ENCODE measurements at regions not wholly inside any gene's neighbourhood (a gene's known extent, or its start where the extent isn't known, plus 50 kb on each side); places are given as distances from the start of the nearest gene placed in this dataset.
A peak's percentile ranks its signal among the peaks of the same experiment; 100 is the strongest.
"Not testable (repeated sequence)": the region's sequence is repeated elsewhere in the genome, so short reads cannot be mapped to it uniquely, and the experiment has no call there.

GRCh38 chr11:70595452-70595851 is 197.1 kb downstream of the CTTN start:
- no peak for DNase-seq

- no peak for DNase-seq
These were observed 197.8 kb downstream of the CTTN start for GRCh38 chr11:70596091-70596490.

DNA sequence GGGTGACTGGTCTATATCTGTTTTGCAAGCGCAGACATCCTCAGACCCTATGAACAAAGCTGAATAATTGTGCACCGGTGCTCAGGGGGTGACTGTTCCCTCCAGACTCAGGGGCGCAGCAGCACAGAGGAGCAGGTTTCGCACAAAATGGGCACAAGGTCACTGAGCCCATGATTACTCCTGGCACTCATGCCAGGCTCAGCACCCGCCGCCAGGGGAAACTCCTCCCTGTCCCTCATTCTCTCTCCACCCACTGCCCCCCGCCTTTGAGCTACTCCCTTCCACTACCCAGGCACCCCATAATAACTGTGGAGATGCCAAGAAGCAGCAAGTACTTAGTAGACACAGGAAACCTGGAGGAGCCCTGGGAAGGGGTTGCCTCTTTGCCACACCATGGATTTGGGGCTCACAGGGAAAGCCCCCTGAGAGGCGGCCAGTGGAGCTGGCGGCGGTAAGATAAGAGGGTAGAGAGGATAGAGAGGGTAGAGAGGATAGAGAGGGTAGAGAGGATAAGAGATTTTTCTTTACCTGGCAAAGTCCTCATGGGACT is 198.8 kb downstream of the CTTN start:
- DNase-seq, result no peak

GRCh38 chr11:70597751-70598625 is 199.7 kb downstream of the CTTN start:
- DNase-seq, result no peak

DNA sequence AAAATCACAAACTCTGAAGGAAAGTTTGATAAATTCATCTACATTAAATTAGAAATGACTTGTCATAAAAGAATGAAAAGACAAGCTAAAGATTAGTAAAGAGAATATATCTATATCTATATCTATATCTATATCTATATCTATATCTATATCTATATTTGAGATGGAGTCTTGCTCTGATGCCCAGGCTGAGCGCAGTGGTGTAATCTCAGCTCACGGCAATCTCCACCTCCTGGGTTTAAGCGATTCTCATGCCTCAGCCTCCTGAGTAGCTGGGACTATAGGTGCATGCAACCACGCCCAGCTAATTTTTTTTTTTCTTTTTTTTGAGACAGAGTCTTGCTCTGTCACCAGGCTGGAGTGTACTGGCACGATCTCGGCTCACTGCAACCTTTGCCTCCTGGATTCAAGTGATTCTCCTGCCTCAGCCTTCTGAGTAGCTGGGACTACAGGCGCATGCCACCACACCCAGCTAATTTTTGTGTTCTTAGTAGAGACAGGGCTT is 202.6 kb downstream of the CTTN start:
- DNase-seq, result not testable (repeated sequence)

- no peak for DNase-seq
These were observed 203.7 kb downstream of the CTTN start for GRCh38 chr11:70601861-70602538.

DNA sequence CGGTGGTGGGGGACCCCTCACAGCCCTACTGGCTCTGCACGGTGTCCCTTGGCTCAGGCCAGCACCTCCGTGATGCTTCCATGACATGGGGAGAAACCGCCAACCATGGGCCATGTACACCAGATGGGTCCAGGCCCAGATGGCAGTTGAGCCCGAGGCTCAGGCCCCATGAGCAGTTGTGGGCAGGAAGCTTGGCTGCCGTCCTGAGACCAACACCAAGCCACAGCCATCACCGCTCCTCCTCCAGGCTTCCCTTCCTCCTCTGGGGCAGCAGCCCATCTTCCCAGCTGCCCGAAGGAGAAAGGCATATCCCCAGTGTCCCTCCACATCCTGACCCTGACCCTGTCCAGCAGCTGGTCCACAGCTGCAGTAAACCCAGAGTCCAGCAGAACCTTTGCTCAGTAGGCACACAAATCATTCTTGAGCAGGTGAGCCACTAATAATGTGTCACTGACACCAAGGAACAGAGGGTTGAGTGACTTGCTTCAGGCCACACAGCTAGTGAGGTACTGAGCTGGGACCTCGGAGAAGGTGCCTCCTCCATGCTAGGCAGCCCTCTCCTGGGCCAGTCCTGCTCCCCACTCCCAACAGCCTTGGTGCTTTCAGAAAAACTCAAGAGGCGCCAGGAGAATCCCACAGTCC is 204.9 kb downstream of the CTTN start:
- no peak for DNase-seq

DNA sequence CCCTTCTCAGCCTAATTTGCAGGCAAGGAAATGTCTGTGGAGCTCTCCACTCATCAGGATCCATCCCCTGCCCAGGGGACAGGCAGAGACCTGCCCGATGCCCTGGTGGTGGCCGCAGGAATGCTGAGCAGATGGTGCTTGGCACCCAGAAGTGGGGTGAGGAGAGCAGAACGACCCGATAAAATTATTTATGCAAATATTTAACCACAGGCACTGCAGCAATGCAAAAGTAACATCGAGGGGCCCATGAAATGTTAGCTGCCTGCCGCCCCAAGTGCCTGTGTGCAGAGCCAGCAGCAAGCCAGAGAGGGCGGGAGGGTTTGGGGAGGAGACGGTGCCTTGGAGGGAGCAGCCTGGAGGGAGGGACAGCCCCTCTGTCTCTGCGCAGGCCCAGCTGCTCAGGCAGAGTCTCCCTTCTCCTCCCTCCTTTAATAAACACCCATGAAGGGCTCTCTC is 205.5 kb downstream of the CTTN start:
- DNase-seq, result peak; percentile 58

- DNase-seq, result no peak
These were observed 205.9 kb downstream of the CTTN start for GRCh38 chr11:70604221-70604620.

DNA sequence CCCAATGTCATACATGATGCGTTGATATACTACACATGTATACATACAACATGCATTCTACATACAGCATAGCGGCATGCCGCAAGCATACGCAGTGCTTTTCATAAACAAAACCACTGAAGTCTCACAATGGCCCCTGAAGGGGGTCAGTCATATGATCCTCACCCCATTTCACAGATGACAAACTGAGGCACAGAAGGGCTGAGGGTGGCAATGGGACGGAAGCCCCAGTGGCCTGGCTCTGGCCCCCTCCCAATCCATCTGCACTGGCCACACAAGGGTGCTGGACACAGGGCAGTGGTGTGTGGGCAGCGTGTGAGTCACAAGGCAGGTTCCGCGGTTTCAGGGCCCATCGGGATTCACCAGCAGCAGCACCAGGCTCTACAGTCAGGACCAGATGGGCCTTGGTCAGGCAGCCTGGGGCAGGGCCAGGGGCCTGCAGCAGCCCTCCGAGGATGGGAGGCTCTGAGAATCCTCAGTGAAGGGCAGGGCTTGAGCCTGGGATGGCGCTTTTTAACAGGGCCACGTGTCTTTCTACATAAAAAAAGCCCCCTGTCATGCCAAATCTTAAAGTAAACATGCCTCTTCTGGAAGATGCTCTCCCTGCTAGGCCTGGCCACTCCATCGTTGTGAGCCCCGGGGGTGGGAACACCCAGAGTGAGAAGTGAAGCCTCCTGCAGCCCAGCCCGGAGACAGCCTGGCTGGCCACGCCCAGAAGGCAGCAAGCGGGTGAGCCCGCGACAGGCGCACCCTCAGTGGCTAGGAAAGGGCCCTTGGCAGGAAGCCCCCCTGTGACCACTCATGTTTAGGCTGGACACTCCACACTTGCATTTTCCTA is 206.5 kb downstream of the CTTN start:
- DNase-seq, result no peak

GRCh38 chr11:70605468-70605815 is 207.1 kb downstream of the CTTN start:
- no peak for DNase-seq

DNA sequence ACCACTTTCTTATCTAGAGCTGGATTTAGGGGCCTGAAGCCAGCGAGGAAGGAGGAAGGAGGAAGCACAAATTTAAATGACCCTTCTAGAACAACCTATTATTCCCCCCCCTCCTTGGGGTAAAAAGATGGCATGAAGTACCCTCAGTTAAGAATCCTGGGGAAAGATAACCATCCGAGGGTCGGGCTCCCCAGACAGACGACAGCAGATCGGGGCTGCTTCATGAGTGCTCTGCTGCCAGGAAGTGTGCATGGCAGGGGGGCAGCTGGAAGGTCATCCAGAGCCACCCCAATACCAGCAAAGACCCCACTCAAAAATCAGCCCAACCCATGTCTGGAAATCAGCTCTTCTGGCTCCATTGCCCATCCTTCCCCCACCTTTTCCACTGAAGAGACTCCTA is 207.5 kb downstream of the CTTN start:
- no peak for DNase-seq

GRCh38 chr11:70606248-70606950 is 208.1 kb downstream of the CTTN start:
- no peak for DNase-seq

- DNase-seq, result no peak
These were observed 208.6 kb downstream of the CTTN start for GRCh38 chr11:70606951-70607330.

DNA sequence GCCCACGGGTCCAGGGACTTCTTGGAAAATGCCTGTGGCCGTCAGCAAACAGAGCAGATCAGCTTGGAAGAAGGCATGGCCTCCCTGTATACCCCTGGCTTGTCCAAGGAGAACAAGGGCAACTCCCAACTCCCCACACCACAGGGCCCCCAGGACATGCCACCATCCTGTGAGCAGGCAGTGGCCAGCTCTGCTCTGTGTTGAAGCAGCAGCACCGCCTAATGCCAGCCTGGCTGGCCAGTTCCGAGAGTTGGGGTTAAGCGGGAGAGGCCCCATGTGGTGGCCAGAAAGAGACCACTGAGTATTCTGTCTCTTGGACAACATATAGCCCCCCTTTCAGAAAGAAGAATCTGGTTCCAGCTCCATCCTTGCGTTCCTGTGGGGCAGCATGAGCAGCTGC is 209.2 kb downstream of the CTTN start:
- no peak for DNase-seq

DNA sequence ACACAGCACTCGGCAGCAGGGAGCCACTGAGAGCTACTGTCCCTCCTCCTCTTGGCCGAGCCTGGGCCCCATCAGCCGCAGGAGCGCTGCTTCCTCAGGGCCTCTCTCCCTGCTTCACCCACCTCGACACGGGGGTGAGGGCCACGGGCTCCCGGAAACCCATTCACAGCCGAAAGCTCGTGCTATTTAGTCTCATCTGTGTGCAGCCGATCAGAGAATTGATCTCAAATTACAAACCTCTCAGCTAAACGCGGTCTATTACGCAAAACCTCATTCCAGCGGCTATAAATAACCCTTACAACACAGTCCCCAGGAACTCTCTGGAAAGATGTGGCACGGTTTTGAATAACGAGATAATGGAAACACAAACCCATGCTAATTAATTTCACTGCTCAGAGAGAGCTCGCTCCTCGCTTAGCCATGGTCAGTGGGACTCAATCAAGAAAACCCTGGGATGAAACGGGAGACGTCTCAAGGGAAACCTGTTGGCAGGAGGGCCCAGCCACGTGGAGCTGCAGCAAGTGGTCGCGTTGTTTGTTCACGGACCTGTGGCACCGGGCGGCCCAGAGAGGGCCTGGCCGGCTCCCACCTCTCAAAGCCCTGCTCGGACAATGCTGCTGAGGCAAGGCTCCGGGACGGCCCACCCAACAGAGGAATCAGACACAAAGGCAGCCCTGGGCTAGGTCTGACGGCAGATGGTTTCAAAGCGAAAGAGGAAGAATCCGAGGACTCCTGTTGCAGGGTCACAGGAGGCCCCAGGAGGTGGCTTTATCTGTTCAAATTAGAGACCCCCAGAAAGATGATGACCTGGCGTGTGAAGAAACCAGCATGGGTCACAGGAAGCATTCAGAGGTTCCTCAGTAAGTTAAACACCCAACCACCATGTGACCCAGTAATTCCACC is 210.5 kb downstream of the CTTN start:
- no peak for DNase-seq

- DNase-seq, result no peak
These were observed 212.5 kb downstream of the CTTN start for GRCh38 chr11:70610566-70611565.

- DNase-seq, result no peak
These were observed 213.5 kb downstream of the CTTN start for GRCh38 chr11:70611821-70612220.

DNA sequence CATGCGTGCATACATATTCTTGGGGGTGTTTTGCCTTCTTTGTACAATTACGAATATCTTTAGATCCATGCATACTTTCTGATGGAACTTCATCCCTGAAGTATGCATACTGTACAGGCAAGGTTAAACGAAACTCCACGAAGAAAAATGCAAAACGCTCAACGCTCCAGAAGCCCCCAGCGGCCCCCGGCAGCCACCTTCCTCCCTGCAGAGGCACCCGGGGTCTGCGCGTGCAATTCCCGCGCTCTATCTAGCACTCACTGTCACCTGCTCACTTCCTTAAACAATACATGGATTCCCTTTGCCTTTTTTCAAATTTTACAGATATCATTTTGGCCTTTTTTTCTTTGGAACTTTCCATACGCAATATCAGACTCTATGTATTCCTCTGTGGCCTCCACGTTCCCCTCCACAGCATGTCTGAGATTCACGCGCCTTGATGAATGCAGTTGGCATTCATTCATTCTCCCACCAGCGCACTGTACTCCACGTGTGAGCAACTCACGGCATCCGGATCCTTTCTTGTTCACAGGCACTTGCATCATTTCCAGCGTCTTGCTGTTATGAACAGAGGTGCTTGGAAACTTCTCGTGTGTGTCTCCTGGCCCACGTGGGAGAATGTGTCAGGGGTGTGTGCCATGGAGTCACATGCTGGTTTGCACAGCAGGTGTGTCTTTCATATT is 214.3 kb downstream of the CTTN start:
- DNase-seq, result no peak
